ENCODE measurements at regions not wholly inside any gene's neighbourhood (a gene's known extent, or its start where the extent isn't known, plus 50 kb on each side); places are given as distances from the start of the nearest gene placed in this dataset.

DNA sequence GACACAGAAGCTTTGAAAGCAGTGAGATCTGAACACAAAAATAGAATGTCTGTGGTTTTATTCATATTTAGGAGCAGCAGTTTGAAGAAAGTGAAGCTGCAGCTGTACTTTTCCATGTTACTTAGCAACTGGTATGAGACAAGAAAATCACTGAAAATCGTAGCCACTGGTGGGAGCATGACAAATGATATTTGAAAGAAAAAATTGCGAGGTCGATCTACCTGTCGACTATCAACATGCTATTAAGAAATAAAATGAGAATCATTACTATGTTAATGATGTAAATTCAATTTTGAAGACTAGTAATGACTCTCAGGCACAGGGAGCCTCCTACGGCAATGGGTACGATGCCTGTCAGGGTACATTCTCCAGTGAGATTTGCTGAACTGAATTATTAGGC lies 436.4 kb downstream of the SLITRK5 start (continued):
- TF ChIP-seq ELK1 (IDR thresholded peaks at IDR 0.05; ENCODE audit: low read depth, low read length), result no peak

DNA sequence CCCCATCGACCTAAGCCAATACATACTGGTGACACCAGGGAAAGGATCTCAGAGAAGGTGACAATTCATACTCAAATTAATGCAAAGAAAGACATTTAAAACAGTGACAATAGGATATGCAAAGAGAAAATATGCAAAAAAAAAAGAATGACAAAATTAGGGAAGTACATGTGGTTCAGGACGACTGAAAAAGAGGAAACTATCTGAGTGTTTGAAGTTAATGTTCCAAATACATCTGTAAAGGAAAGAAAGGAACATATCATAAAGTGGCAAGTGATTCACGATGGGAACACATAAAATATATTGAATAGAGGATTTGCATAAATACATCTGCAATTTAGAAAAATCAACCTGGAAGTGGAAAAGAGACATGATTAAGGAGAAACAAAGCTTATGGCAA lies 441.4 kb downstream of the SLITRK5 start:
- H3K27ac ChIP-seq, result no peak overlapping the region
- FAIRE-seq, result no peak
- no peak overlapping the region for H3K4me2 ChIP-seq
- 7% methylated on average over 3 of the region's 3 CpGs for WGBS (ENCODE audit: missing lambda C conversion rate)
- no peak for DNase-seq (ENCODE audit: low read depth in 1 of 2, low spot score in 1 of 2)
- H3K4me3 ChIP-seq, result no peak overlapping the region
- no peaks in the 10 kb centered on the region for H3K4me1 ChIP-seq
- CTCF ChIA-PET, result no interaction called here
- POLR2A ChIA-PET, result no interaction called here
- H3K9me3 ChIP-seq, result no peaks in the 10 kb centered on the region
- TF ChIP-seq, protein P1, sequence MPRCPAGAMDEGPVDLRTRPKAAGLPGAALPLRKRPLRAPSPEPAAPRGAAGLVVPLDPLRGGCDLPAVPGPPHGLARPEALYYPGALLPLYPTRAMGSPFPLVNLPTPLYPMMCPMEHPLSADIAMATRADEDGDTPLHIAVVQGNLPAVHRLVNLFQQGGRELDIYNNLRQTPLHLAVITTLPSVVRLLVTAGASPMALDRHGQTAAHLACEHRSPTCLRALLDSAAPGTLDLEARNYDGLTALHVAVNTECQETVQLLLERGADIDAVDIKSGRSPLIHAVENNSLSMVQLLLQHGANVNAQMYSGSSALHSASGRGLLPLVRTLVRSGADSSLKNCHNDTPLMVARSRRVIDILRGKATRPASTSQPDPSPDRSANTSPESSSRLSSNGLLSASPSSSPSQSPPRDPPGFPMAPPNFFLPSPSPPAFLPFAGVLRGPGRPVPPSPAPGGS (IDR thresholded peaks at IDR 0.05), result no peak
- TF ChIP-seq FOXS1 (CRISPR knock-in tag; IDR thresholded peaks at IDR 0.05) (no peak), NPAS2 (CRISPR knock-in tag; IDR thresholded peaks at IDR 0.05; ENCODE audit: borderline replicate concordance) (no peak), ELK1 (IDR thresholded peaks at IDR 0.05; ENCODE audit: low read depth, low read length) (no peak), RCOR1 (IDR thresholded peaks at IDR 0.05; ENCODE audit: low read depth, low read length) (no peak), RNF2 (IDR thresholded peaks at IDR 0.05; ENCODE audit: borderline replicate concordance, low read depth) (no peak), CBX2 (IDR thresholded peaks at IDR 0.05; ENCODE audit: borderline replicate concordance, low read depth) (no peak), EHMT2 (IDR thresholded peaks at IDR 0.05; ENCODE audit: low read depth) (no peak), RAD21 (conservative IDR thresholded peaks at IDR 0.05 in 1 of 2, IDR thresholded peaks at IDR 0.05 in 1 of 2) (no peak), ZNF302 (CRISPR knock-in tag; IDR thresholded peaks at IDR 0.05) (no peak), ATOH8 (CRISPR knock-in tag; IDR thresholded peaks at IDR 0.05; ENCODE audit: low read depth) (no peak), PHF8 (IDR thresholded peaks at IDR 0.05; ENCODE audit: borderline replicate concordance, low read depth) (no peak)
- ATAC-seq, result no peak

GRCh38 chr13:88115976-88116375 lies 444.8 kb downstream of the SLITRK5 start:
- TF ChIP-seq RCOR1 (IDR thresholded peaks at IDR 0.05; ENCODE audit: low read depth, low read length) (no peak), MAZ (IDR thresholded peaks at IDR 0.05; ENCODE audit: borderline replicate concordance, low read depth, low read length) (no peak), BHLHE40 (IDR thresholded peaks at IDR 0.05; ENCODE audit: low read depth, low read length) (no peak), HEYL (CRISPR knock-in tag; IDR thresholded peaks at IDR 0.05) (no peak), SREBF2 (IDR thresholded peaks at IDR 0.05) (no peak), POLR2AphosphoS2 (conservative IDR thresholded peaks at IDR 0.05; ENCODE audit: low read length) (no peak), GATA3 (IDR thresholded peaks at IDR 0.05; ENCODE audit: borderline replicate concordance) (no peak), RFX5 (IDR thresholded peaks at IDR 0.05) (no peak), JUN (IDR thresholded peaks at IDR 0.05) (no peak), CHD4 (IDR thresholded peaks at IDR 0.05; ENCODE audit: borderline replicate concordance) (no peak), HOXA7 (CRISPR knock-in tag; IDR thresholded peaks at IDR 0.05) (no peak)
- TF ChIP-seq, protein P1 (IDR thresholded peaks at IDR 0.05), result no peak
- TF ChIP-seq, protein P2, sequence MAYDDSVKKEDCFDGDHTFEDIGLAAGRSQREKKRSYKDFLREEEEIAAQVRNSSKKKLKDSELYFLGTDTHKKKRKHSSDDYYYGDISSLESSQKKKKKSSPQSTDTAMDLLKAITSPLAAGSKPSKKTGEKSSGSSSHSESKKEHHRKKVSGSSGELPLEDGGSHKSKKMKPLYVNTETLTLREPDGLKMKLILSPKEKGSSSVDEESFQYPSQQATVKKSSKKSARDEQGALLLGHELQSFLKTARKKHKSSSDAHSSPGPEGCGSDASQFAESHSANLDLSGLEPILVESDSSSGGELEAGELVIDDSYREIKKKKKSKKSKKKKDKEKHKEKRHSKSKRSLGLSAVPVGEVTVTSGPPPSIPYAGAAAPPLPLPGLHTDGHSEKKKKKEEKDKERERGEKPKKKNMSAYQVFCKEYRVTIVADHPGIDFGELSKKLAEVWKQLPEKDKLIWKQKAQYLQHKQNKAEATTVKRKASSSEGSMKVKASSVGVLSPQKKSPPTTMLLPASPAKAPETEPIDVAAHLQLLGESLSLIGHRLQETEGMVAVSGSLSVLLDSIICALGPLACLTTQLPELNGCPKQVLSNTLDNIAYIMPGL (CRISPR knock-in tag; IDR thresholded peaks at IDR 0.05; ENCODE audit: borderline replicate concordance), result no peak
- no peak for FAIRE-seq
- no peak overlapping the region for H3K4me2 ChIP-seq
- ChIA-PET POLR2A (no interaction called here), CTCF (no interaction called here)
- H3K4me3 ChIP-seq, result no peak overlapping the region
- no peak overlapping the region for H3K27ac ChIP-seq
- WGBS (ENCODE audit: missing lambda C conversion rate), result 45% methylated on average over 2 of the region's 2 CpGs
- no peaks in the 10 kb centered on the region for H3K4me1 ChIP-seq
- ATAC-seq, result no peak
- DNase-seq (ENCODE audit: low read depth in 1 of 2, low spot score in 1 of 2), result no peak
- no peaks in the 10 kb centered on the region for H3K9me3 ChIP-seq
